HCT116 (cell line): ENCODE measurements at regions not wholly inside any gene's neighbourhood (a gene's known extent, or its start where the extent isn't known, plus 50 kb on each side); places are given as distances from the start of the nearest gene placed in this dataset.

ENCODE experiments used
- ATAC-seq: fragments of 200-7000 bp; cut with Tn5 transposase; 2 replicates; pipeline ENCODE4 v1.9.1; 2020; ENCODE audit warnings: mild to moderate bottlenecking, moderate library complexity
- BruUV-seq: library from RNA; stranded (reverse); fragments of 400-500 nt; replicated peaks from 2 replicates; lab custom pipeline; 2021; lab: Mats Ljungman, UMichigan
- CTCF ChIA-PET: fragments of 300-600 bp; sonication (Branson Sonifier 250); formaldehyde crosslinking; loops from one replicate; lab custom pipeline; 2021; ENCODE audit warnings: antibody characterized with exemption; lab: Charles Lee
- POLR2A ChIA-PET: fragments of 300-600, 350-600 bp; sonication (Branson Sonifier 250); formaldehyde crosslinking; loops from one replicate; lab custom pipeline; 2021; ENCODE audit warnings: antibody characterized with exemption; lab: Charles Lee
- RAD21 ChIA-PET, 2 experiments: fragments of 300-600 bp; sonication (Branson Sonifier 250); formaldehyde crosslinking; loops; one replicate each; lab custom pipeline; 2023; ENCODE audit warnings: low total read pairs in 2 of 2; ENCODE audit not compliant: uncharacterized antibody in 2 of 2, unreplicated experiment in 2 of 2, low non-redundant PET in 1 of 2; lab: Charles Lee
- DNase-seq: peaks from one replicate; pipeline ENCODE4 v3.0.0-alpha.2; 2010; ENCODE audit warnings: low read depth, low spot score
- H2AFZ ChIP-seq: fragments of 200-600 bp; shearing (Covaris generic), sonication (generic); 2 replicates; pipeline ENCODE4 v1.6.1; 2017; ENCODE audit warnings: low read depth, mixed run types, mixed read lengths, antibody characterized with exemption, low read length; ENCODE audit not compliant: poor library complexity, severe bottlenecking
- H3K27ac ChIP-seq: 2 replicates; pipeline ENCODE4 v1.5.1; 2012; ENCODE audit warnings: low read depth, low read length
- H3K27me3 ChIP-seq: fragments of 200-600 bp; sonication (generic); 2 replicates; pipeline ENCODE4 v1.6.1; 2016; ENCODE audit warnings: mixed run types, low read length, mixed read lengths; ENCODE audit not compliant: insufficient read depth
- H3K36me3 ChIP-seq, 2 experiments: fragments of 200-500 bp in 1 of 2; fragments of 200-600 bp in 1 of 2; sonication (Bioruptor generic) in 1 of 2; sonication (generic) in 1 of 2; 2 replicates each; pipeline versions ENCODE4 v1.5.1 to v1.6.1; 2014 to 2016; ENCODE audit warnings: low read length in 2 of 2, inconsistent platforms in 1 of 2, mixed read lengths in 1 of 2, mixed run types in 1 of 2; ENCODE audit not compliant: insufficient read depth in 2 of 2, control insufficient read depth in 1 of 2
- H3K4me1 ChIP-seq, 2 experiments: fragments of 200-600 bp in 1 of 2; sonication (generic) in 1 of 2; 2 replicates each; pipeline versions ENCODE4 v1.5.1 to v1.6.1; 2012 to 2017; ENCODE audit warnings: low read length in 2 of 2, inconsistent platforms in 1 of 2, mild to moderate bottlenecking in 1 of 2, mixed read lengths in 1 of 2, mixed run types in 1 of 2, moderate library complexity in 1 of 2; ENCODE audit not compliant: insufficient read depth in 2 of 2, control insufficient read depth in 1 of 2
- H3K4me2 ChIP-seq: fragments of 200-600 bp; sonication (generic); 2 replicates; pipeline ENCODE4 v1.6.1; 2017; ENCODE audit warnings: mixed run types, low read length, mixed read lengths
- H3K4me3 ChIP-seq, 2 experiments: fragments of 200-600 bp in 1 of 2; sonication (generic) in 1 of 2; replicated peaks in 1 of 2; 2 replicates each; pipeline ENCODE4 v1.5.1; 2011 to 2016; ENCODE audit warnings: low read length in 2 of 2, control low read depth in 1 of 2, low read depth in 1 of 2, mild to moderate bottlenecking in 1 of 2, mixed read lengths in 1 of 2, mixed run types in 1 of 2
- H3K79me2 ChIP-seq: fragments of 200-600 bp; sonication (generic); 2 replicates; pipeline ENCODE4 v1.6.1; 2017; ENCODE audit warnings: mild to moderate bottlenecking, mixed run types, low read length, moderate library complexity, mixed read lengths; ENCODE audit not compliant: insufficient read depth
- H3K9ac ChIP-seq: fragments of 200-600 bp; sonication (generic); 2 replicates; pipeline ENCODE4 v1.6.1; 2016; ENCODE audit warnings: low read length, mixed read lengths
- H3K9me2 ChIP-seq: fragments of 200-600 bp; sonication (generic), shearing (Covaris generic); 2 replicates; pipeline ENCODE4 v1.6.1; 2017; ENCODE audit warnings: mixed run types, mild to moderate bottlenecking, moderate library complexity; ENCODE audit not compliant: insufficient read depth
- H3K9me3 ChIP-seq, 2 experiments: fragments of 200-500 bp in 1 of 2; fragments of 200-600 bp in 1 of 2; sonication (Bioruptor generic) in 1 of 2; sonication (generic) in 1 of 2; 2 replicates each; pipeline ENCODE4 v1.6.1; 2014 to 2017; ENCODE audit warnings: low read length in 2 of 2, mixed read lengths in 2 of 2, inconsistent platforms in 1 of 2, low read depth in 1 of 2, mild to moderate bottlenecking in 1 of 2, mixed run types in 1 of 2, moderate library complexity in 1 of 2; ENCODE audit not compliant: control insufficient read depth in 1 of 2, insufficient read depth in 1 of 2
- H4K20me1 ChIP-seq: fragments of 200-600 bp; sonication (generic), shearing (Covaris generic); 2 replicates; pipeline ENCODE4 v1.6.1; 2017; ENCODE audit warnings: mixed run types, mild to moderate bottlenecking, moderate library complexity; ENCODE audit not compliant: insufficient read depth
- EGR1 ChIP-seq: IDR thresholded peaks from 2 replicates; pipeline ENCODE4 v1.6.1; 2012; ENCODE audit warnings: low read depth
- EZH2 ChIP-seq: fragments of 200-600 bp; sonication (generic); IDR thresholded peaks from 2 replicates; pipeline ENCODE4 v1.6.1; 2017; ENCODE audit warnings: antibody characterized with exemption, mixed run types
- EZH2phosphoT487 ChIP-seq: fragments of 200-600 bp; IDR thresholded peaks from 2 replicates; pipeline ENCODE4 v1.6.1; 2018; ENCODE audit warnings: antibody characterized with exemption, borderline replicate concordance
- FOSL1 ChIP-seq: IDR thresholded peaks from 2 replicates; pipeline ENCODE4 v1.6.1; 2012; ENCODE audit warnings: low read depth
- POLR2A ChIP-seq: IDR thresholded peaks from 2 replicates; pipeline ENCODE4 v1.7.0; 2011; ENCODE audit warnings: borderline replicate concordance; ENCODE audit not compliant: insufficient read depth, insufficient read length; ENCODE audit errors: extremely low read depth
- POLR2AphosphoS5 ChIP-seq: IDR thresholded peaks from 2 replicates; pipeline ENCODE4 v1.6.1; 2011; ENCODE audit warnings: mild to moderate bottlenecking, low read depth, low read length, moderate library complexity
- RAD21 ChIP-seq: IDR thresholded peaks from 2 replicates; pipeline ENCODE4 v1.6.1; 2012; ENCODE audit warnings: low read depth, mild to moderate bottlenecking
- SRF ChIP-seq: IDR thresholded peaks from 2 replicates; pipeline ENCODE4 v1.6.1; 2012; ENCODE audit warnings: low read depth
- TCF7L2 ChIP-seq: IDR thresholded peaks from 2 replicates; pipeline ENCODE4 v1.7.0; 2011; ENCODE audit warnings: borderline replicate concordance, inconsistent platforms; ENCODE audit not compliant: insufficient read depth, insufficient read length; ENCODE audit errors: extremely low read depth
- ZFX ChIP-seq: fragments of 450-650 bp; IDR thresholded peaks from 2 replicates; pipeline ENCODE4 v1.6.1; 2017
- ZNF274 ChIP-seq: fragments of 200-500 bp; sonication (Bioruptor generic); IDR thresholded peaks from 2 replicates; pipeline ENCODE4 v1.6.1; 2014; ENCODE audit warnings: mild to moderate bottlenecking, low read depth, low read length, inconsistent platforms
- intact Hi-C: fragments of 100-400 bp; cut with micrococcal nuclease; formaldehyde crosslinking; loops from 2 replicates; pipeline ENCODE4 v1.10.0; 2022
- TF ChIP-seq, protein P1 (sequence below): IDR thresholded peaks from 2 replicates; pipeline ENCODE4 v1.6.1; 2011; ENCODE audit warnings: mild to moderate bottlenecking, low read length, moderate library complexity; ENCODE audit not compliant: insufficient replicate concordance; ENCODE audit errors: extremely low read depth
- TF ChIP-seq, protein P2 (sequence below), 3 experiments: fragments of 200-600 bp in 1 of 3; sonication (generic) in 1 of 3; IDR thresholded peaks in 2 of 3; conservative IDR thresholded peaks in 1 of 3; 2 replicates each; pipeline ENCODE4 v1.5.1; 2012 to 2017; ENCODE audit warnings: low read depth in 2 of 3, low read length in 2 of 3, antibody characterized with exemption in 1 of 3, borderline replicate concordance in 1 of 3, control low read depth in 1 of 3, mild to moderate bottlenecking in 1 of 3, mixed read lengths in 1 of 3, mixed run types in 1 of 3, moderate library complexity in 1 of 3; ENCODE audit not compliant: insufficient read depth in 1 of 3
- TF ChIP-seq, protein P3 (sequence below): IDR thresholded peaks from 2 replicates; pipeline ENCODE4 v1.6.1; 2012

DNA sequence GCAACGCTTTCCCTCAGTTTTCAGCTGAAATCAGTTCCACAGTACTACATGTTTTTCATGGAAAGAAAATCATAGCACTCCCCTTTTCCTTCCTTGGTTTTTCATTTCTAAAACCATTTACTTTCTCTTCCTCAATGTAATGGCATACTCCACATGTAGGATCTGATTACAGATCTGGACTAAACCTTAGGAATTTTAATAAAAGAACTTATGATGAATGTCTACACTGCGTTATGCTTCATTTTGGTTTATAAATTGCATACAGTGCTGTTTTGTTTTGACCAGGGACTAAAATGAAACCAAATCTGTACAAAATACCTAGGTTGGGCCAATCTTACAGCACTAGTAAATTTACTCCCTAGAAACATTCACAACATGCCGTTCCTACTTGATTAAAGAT lies 589.9 kb downstream of the TBC1D4 start:
- ChIA-PET RAD21 (no interaction called here), POLR2A (no interaction called here), CTCF (no interaction called here)
- no peak for TF ChIP-seq EZH2phosphoT487
- TF ChIP-seq TCF7L2, result no peak
- TF ChIP-seq, protein P1, sequence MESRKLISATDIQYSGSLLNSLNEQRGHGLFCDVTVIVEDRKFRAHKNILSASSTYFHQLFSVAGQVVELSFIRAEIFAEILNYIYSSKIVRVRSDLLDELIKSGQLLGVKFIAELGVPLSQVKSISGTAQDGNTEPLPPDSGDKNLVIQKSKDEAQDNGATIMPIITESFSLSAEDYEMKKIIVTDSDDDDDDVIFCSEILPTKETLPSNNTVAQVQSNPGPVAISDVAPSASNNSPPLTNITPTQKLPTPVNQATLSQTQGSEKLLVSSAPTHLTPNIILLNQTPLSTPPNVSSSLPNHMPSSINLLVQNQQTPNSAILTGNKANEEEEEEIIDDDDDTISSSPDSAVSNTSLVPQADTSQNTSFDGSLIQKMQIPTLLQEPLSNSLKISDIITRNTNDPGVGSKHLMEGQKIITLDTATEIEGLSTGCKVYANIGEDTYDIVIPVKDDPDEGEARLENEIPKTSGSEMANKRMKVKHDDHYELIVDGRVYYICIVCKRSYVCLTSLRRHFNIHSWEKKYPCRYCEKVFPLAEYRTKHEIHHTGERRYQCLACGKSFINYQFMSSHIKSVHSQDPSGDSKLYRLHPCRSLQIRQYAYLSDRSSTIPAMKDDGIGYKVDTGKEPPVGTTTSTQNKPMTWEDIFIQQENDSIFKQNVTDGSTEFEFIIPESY, result no peak
- TF ChIP-seq RAD21, result no peak
- TF ChIP-seq EZH2, result no peak
- no peak for TF ChIP-seq EGR1
- Histone ChIP-seq H3K27ac (no peak overlapping the region), H2AFZ (no peak overlapping the region), H3K9me2 (no peaks in the 10 kb centered on the region), H3K79me2 (no peaks in the 10 kb centered on the region), H4K20me1 (no peaks in the 10 kb centered on the region; the same call in 1 of the 2 replicates), H3K36me3 (no peaks in the 10 kb centered on the region), H3K4me2 (no peak overlapping the region), H3K27me3 (0 out of 2 replicates have a peak, but pooled peaks cover 3% of the 10 kb centered on the region), H3K9me3 (no peaks in the 10 kb centered on the region; a peak in 1 of 4 replicates), H3K9ac (no peak overlapping the region), H3K4me1 (no peaks in the 10 kb centered on the region), H3K4me3 (no peak overlapping the region)
- DNase-seq (no peak), ATAC-seq (no peak)
- intact Hi-C loops, result no loop called here
- BruUV-seq, result no TSS peak

DNA sequence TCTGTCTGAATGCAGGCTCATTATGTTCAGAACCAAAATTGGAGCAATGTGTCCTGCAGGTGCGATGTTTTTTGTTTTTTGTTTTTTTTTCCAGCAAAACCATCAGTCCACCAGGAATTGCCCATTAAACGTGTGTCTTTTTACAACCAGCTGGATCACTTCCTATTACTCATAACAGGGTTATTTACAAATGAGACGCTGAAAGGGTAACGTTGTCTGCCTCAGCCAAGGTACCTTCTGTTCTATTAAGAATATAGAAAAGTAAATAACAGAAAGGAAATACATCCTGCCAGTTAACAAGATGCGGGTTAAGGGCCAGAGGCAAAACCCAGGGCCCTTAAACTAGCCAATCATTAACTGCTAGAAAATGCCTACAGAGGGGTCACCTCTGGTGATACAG lies 590.4 kb downstream of the TBC1D4 start:
- intact Hi-C loops, result no loop called here
- Histone ChIP-seq H3K9ac (no peak overlapping the region), H3K9me2 (no peaks in the 10 kb centered on the region), H3K4me1 (no peaks in the 10 kb centered on the region), H2AFZ (no peak overlapping the region), H3K36me3 (no peaks in the 10 kb centered on the region), H3K9me3 (no peaks in the 10 kb centered on the region; a peak in 1 of 4 replicates), H3K4me3 (no peak overlapping the region), H4K20me1 (no peaks in the 10 kb centered on the region; the same call in 1 of the 2 replicates), H3K4me2 (no peak overlapping the region), H3K27ac (no peak overlapping the region), H3K79me2 (no peaks in the 10 kb centered on the region), H3K27me3 (0 out of 2 replicates have a peak, but pooled peaks cover 3% of the 10 kb centered on the region)
- POLR2A ChIA-PET, result no interaction called here
- CTCF ChIA-PET, result no interaction called here
- DNase-seq, result no peak
- BruUV-seq, result no TSS peak
- ATAC-seq, result no peak
- RAD21 ChIA-PET, result no interaction called here
- no peak for TF ChIP-seq POLR2A
- TF ChIP-seq, protein P2, sequence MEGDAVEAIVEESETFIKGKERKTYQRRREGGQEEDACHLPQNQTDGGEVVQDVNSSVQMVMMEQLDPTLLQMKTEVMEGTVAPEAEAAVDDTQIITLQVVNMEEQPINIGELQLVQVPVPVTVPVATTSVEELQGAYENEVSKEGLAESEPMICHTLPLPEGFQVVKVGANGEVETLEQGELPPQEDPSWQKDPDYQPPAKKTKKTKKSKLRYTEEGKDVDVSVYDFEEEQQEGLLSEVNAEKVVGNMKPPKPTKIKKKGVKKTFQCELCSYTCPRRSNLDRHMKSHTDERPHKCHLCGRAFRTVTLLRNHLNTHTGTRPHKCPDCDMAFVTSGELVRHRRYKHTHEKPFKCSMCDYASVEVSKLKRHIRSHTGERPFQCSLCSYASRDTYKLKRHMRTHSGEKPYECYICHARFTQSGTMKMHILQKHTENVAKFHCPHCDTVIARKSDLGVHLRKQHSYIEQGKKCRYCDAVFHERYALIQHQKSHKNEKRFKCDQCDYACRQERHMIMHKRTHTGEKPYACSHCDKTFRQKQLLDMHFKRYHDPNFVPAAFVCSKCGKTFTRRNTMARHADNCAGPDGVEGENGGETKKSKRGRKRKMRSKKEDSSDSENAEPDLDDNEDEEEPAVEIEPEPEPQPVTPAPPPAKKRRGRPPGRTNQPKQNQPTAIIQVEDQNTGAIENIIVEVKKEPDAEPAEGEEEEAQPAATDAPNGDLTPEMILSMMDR (IDR thresholded peaks at IDR 0.05 in 2 of 3, conservative IDR thresholded peaks at IDR 0.05 in 1 of 3; ENCODE audit: borderline replicate concordance in 1 of 3, insufficient read depth in 1 of 3, low read depth in 2 of 3, low read length in 2 of 3), result no peak
- TF ChIP-seq, protein P3, sequence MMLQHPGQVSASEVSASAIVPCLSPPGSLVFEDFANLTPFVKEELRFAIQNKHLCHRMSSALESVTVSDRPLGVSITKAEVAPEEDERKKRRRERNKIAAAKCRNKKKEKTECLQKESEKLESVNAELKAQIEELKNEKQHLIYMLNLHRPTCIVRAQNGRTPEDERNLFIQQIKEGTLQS, result no peak
- no peak for TF ChIP-seq EZH2phosphoT487
- no peak for TF ChIP-seq FOSL1
- no peak for TF ChIP-seq SRF
- no peak for TF ChIP-seq POLR2AphosphoS5
- no peak for TF ChIP-seq ZNF274
- TF ChIP-seq ZFX, result no peak
